Activated CD4-positive, alpha-beta memory T cell treated with anti-CD3 and anti-CD28 coated beads for 36 hours (primary cell): ENCODE measurements at regions not wholly inside any gene's neighbourhood (a gene's known extent, or its start where the extent isn't known, plus 50 kb on each side); places are given as distances from the start of the nearest gene placed in this dataset.

Experiments
- CTCF ChIA-PET: fragments of 350-600 bp; sonication (Branson Sonifier 250); formaldehyde crosslinking; loops from one replicate; lab custom pipeline; 2021; ENCODE audit warnings: antibody characterized with exemption, inconsistent platforms; lab: Charles Lee
- POLR2A ChIA-PET: fragments of 350-600 bp; sonication (Branson Sonifier 250); formaldehyde crosslinking; loops from one replicate; lab custom pipeline; 2021; ENCODE audit warnings: antibody characterized with exemption; lab: Charles Lee
- DNase-seq: peaks from one replicate; pipeline ENCODE4 v3.0.0-alpha.2; 2020
- H3K27ac Mint-ChIP-seq: one replicate; pipeline ENCODE4 v1.8.0; 2021; ENCODE audit warnings: mixed read lengths
- H3K27me3 Mint-ChIP-seq: one replicate; pipeline ENCODE4 v1.8.0; 2021; ENCODE audit warnings: mixed read lengths
- H3K36me3 Mint-ChIP-seq: one replicate; pipeline ENCODE4 v1.8.0; 2021; ENCODE audit warnings: mixed read lengths
- H3K4me1 Mint-ChIP-seq: one replicate; pipeline ENCODE4 v1.8.0; 2021; ENCODE audit warnings: low read depth, mixed read lengths
- H3K4me3 Mint-ChIP-seq: one replicate; pipeline ENCODE4 v1.8.0; 2021; ENCODE audit warnings: mild to moderate bottlenecking, mixed read lengths
- H3K9me3 Mint-ChIP-seq: one replicate; pipeline ENCODE4 v1.8.0; 2021; ENCODE audit warnings: mixed read lengths
- intact Hi-C: fragments of 100-400 bp; cut with micrococcal nuclease; formaldehyde crosslinking; loops from one replicate; pipeline ENCODE4 v1.15.1; 2023

- intact Hi-C loops = no loop called here
- CTCF ChIA-PET = no interaction called here
- DNase-seq = no peak
- Mint-ChIP-seq H3K36me3 (no peaks in the 10 kb centered on the region), H3K27me3 (no peaks in the 10 kb centered on the region), H3K4me3 (no peak overlapping the region), H3K9me3 (peaks cover 27% of the 10 kb centered on the region), H3K4me1 (no peaks in the 10 kb centered on the region), H3K27ac (no peak overlapping the region)
- POLR2A ChIA-PET = no interaction called here
Observed at GRCh38 chr4:58935332-58935731, 1825.1 kb upstream of the IGFBP7 start.

DNA sequence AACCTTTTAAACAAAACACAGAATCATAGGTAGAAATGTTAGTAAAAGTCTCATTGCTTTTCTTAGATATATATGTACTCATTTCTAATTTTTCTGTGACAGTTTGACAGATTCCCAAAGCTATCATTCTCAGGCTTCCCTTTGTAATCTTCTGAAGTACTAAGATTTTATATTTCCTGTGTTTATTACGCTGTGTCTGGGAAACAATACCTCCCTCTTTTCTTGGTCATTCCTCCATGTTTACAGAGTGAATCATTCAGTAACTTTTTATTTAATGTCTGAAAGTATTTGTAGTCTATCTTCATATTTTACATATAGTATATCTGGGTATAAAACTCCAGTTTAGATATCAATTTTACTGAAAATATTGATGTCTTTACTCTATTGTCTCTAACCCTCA is 1826.3 kb upstream of the IGFBP7 start:
- Mint-ChIP-seq H3K4me3 (no peak overlapping the region), H3K27ac (no peak overlapping the region), H3K9me3 (peaks cover 22% of the 10 kb centered on the region), H3K36me3 (no peaks in the 10 kb centered on the region), H3K4me1 (no peaks in the 10 kb centered on the region), H3K27me3 (no peaks in the 10 kb centered on the region)
- ChIA-PET CTCF (no interaction called here), POLR2A (no interaction called here)
- no peak for DNase-seq
- intact Hi-C loops = no loop called here

GRCh38 chr4:58940167-58940566 is 1830.0 kb upstream of the IGFBP7 start:
- peaks cover 17% of the 10 kb centered on the region for H3K9me3 Mint-ChIP-seq

GRCh38 chr4:58941286-58941685 is 1831.1 kb upstream of the IGFBP7 start:
- H3K4me1 Mint-ChIP-seq = no peaks in the 10 kb centered on the region
- POLR2A ChIA-PET = no interaction called here
- intact Hi-C loops = no loop called here

More at GRCh38 chr4:58940167-58940566, 1830.0 kb upstream of the IGFBP7 start:
- POLR2A ChIA-PET = no interaction called here
- H3K36me3 Mint-ChIP-seq = no peaks in the 10 kb centered on the region
- H3K4me1 Mint-ChIP-seq = no peaks in the 10 kb centered on the region
- intact Hi-C loops = no loop called here
- DNase-seq = no peak
- CTCF ChIA-PET = no interaction called here
- no peak overlapping the region for H3K27ac Mint-ChIP-seq
- H3K27me3 Mint-ChIP-seq = no peaks in the 10 kb centered on the region
- H3K4me3 Mint-ChIP-seq = no peak overlapping the region

DNA sequence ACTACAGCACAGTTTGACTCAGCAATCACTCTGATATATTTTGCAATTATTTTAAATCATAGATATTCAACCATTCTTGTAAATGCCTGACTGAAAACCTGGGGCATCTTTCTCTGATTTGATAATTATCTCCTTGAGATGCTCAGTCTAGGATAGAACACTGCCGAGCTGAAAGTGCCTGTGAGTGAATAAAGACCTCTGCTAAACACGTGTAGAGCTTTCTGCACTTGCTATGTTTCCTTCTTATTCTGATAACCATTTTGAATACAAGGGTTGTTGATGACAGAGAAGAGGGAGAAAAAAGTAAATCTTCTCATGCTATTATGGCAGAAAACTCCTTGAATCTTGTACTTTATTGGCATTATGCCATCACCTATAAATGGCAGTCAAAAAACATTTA is 1843.4 kb upstream of the IGFBP7 start:
- no peak overlapping the region for H3K27ac Mint-ChIP-seq
- no peak overlapping the region for H3K4me3 Mint-ChIP-seq
- H3K9me3 Mint-ChIP-seq = peaks cover 13% of the 10 kb centered on the region
- CTCF ChIA-PET = no interaction called here
- no peak for DNase-seq
- intact Hi-C loops = no loop called here
- H3K36me3 Mint-ChIP-seq = no peaks in the 10 kb centered on the region
- no peaks in the 10 kb centered on the region for H3K4me1 Mint-ChIP-seq
- POLR2A ChIA-PET = no interaction called here
- no peaks in the 10 kb centered on the region for H3K27me3 Mint-ChIP-seq

More at GRCh38 chr4:58941286-58941685, 1831.1 kb upstream of the IGFBP7 start:
- CTCF ChIA-PET = interaction anchor here (0.6 kb wide), 1 partner anchor 669 kb away, joined by 3 read pairs; no protein-coding TSS in a partner anchor
- no peaks in the 10 kb centered on the region for H3K36me3 Mint-ChIP-seq
- H3K27ac Mint-ChIP-seq = no peak overlapping the region
- H3K27me3 Mint-ChIP-seq = no peaks in the 10 kb centered on the region
- DNase-seq = no peak
- peaks cover 18% of the 10 kb centered on the region for H3K9me3 Mint-ChIP-seq
- H3K4me3 Mint-ChIP-seq = no peak overlapping the region

DNA sequence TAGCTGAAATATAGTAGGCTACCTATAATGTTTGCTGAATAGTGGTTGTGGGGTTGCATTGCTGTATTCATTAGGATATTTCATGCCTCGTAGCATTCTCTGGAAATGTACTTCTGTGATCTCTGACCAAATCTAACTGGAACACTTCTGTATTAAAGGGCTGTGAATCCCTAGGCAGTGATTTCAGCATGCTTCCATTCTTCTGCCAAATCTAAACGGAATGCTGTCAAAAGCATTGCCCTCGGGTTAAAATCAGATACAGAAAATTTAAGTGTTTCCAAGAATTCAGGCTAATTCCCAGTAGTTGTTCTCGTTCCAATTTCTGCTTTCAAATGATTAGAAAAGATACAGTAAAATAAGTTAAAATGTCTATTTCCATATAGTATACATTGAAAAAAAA is 1847.5 kb upstream of the IGFBP7 start:
- Mint-ChIP-seq H3K27ac (no peak overlapping the region), H3K9me3 (peaks cover 19% of the 10 kb centered on the region), H3K4me1 (no peaks in the 10 kb centered on the region), H3K27me3 (no peaks in the 10 kb centered on the region), H3K4me3 (no peak overlapping the region), H3K36me3 (no peaks in the 10 kb centered on the region)
- intact Hi-C loops = no loop called here
- POLR2A ChIA-PET = no interaction called here
- DNase-seq = no peak
- CTCF ChIA-PET = no interaction called here

- ChIA-PET POLR2A (no interaction called here), CTCF (no interaction called here)
- H3K36me3 Mint-ChIP-seq = no peaks in the 10 kb centered on the region
- no peaks in the 10 kb centered on the region for H3K27me3 Mint-ChIP-seq
- no peak overlapping the region for H3K27ac Mint-ChIP-seq
- peaks cover 19% of the 10 kb centered on the region for H3K9me3 Mint-ChIP-seq
- H3K4me1 Mint-ChIP-seq = no peaks in the 10 kb centered on the region
- no peak for DNase-seq
- intact Hi-C loops = no loop called here
- no peak overlapping the region for H3K4me3 Mint-ChIP-seq
Observed at GRCh38 chr4:58961283-58961682, 1851.1 kb upstream of the IGFBP7 start.

DNA sequence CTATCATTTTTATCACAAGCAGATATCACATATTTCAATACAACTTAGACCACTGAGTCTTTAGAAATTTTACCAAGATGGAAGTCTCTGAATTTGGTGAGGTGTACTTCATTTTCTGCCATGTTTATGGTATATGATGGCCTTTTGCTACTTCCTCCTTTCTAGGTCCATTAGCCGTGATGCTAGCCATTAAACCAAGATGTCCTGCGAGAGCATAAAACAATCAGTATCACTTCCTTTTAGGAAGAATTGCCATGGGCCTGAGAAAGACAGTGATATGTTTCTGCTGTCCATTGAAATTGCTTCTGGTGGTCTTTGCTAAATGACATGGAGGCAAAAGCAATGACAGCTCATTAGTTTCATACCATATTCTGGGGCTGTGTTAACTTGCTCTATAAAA is 1851.7 kb upstream of the IGFBP7 start:
- Mint-ChIP-seq H3K4me3 (no peak overlapping the region), H3K27me3 (no peaks in the 10 kb centered on the region), H3K27ac (no peak overlapping the region), H3K9me3 (peaks cover 19% of the 10 kb centered on the region), H3K36me3 (no peaks in the 10 kb centered on the region), H3K4me1 (no peaks in the 10 kb centered on the region)
- intact Hi-C loops = no loop called here
- ChIA-PET CTCF (no interaction called here), POLR2A (no interaction called here)
- no peak for DNase-seq

DNA sequence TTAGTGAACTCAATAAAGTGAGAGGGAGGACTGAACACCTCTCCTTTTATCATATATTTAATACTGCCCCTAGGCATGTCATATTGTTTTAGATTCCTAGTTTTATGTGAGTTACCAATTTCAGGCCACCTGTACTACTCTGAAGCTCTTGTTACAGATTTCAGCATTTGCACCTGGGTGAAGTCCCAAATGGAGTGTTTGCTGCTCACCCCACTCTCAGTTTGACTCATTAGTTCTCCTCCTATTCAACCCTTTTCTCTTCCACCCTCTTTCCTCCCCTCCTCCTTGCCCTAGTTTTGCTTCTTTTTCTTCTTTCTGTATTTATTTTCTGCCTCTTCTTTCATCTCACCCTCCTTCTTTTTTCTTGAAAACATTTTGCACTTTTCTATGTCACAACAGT is 1852.2 kb upstream of the IGFBP7 start:
- H3K36me3 Mint-ChIP-seq = no peaks in the 10 kb centered on the region
- DNase-seq = no peak
- H3K4me1 Mint-ChIP-seq = no peaks in the 10 kb centered on the region
- no peaks in the 10 kb centered on the region for H3K27me3 Mint-ChIP-seq
- peaks cover 17% of the 10 kb centered on the region for H3K9me3 Mint-ChIP-seq
- CTCF ChIA-PET = no interaction called here
- POLR2A ChIA-PET = no interaction called here
- intact Hi-C loops = no loop called here
- H3K4me3 Mint-ChIP-seq = no peak overlapping the region
- no peak overlapping the region for H3K27ac Mint-ChIP-seq

GRCh38 chr4:58981828-58982227 is 1871.6 kb upstream of the IGFBP7 start:
- peaks cover 14% of the 10 kb centered on the region for H3K9me3 Mint-ChIP-seq
- DNase-seq = no peak
- no peak overlapping the region for H3K4me3 Mint-ChIP-seq
- H3K36me3 Mint-ChIP-seq = no peaks in the 10 kb centered on the region
- no peaks in the 10 kb centered on the region for H3K27me3 Mint-ChIP-seq
- intact Hi-C loops = no loop called here
- ChIA-PET POLR2A (no interaction called here), CTCF (no interaction called here)
- H3K4me1 Mint-ChIP-seq = no peaks in the 10 kb centered on the region
- no peak overlapping the region for H3K27ac Mint-ChIP-seq

DNA sequence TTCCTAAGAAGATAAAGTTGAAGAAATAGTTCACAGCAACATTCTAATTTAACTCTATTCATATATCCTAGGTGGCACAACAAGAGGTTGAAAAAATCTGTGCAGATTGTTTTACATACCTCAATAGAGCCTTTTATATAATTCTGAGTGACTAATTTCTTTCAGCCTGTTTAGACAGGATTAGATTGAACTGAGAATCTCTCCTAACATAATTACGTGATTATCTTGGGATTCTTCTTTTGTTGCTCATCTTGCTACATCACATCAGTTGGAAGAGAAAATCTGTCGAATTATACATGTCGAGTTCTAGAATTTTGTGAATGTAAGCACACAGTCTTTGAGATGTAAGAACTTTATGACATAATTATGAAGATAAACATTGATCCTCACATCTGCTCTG is 1873.7 kb upstream of the IGFBP7 start:
- CTCF ChIA-PET = no interaction called here
- no peak for DNase-seq
- no peak overlapping the region for H3K27ac Mint-ChIP-seq

GRCh38 chr4:59002148-59002547 is 1892.0 kb upstream of the IGFBP7 start:
- no peak for DNase-seq
- no peaks in the 10 kb centered on the region for H3K27me3 Mint-ChIP-seq
- peaks cover 28% of the 10 kb centered on the region for H3K9me3 Mint-ChIP-seq
- H3K4me3 Mint-ChIP-seq = no peak overlapping the region
- no peak overlapping the region for H3K27ac Mint-ChIP-seq
- CTCF ChIA-PET = no interaction called here
- H3K36me3 Mint-ChIP-seq = no peaks in the 10 kb centered on the region
- no peaks in the 10 kb centered on the region for H3K4me1 Mint-ChIP-seq
- intact Hi-C loops = no loop called here
- POLR2A ChIA-PET = no interaction called here

More for the DNA sequence above, 1873.7 kb upstream of the IGFBP7 start:
- POLR2A ChIA-PET = no interaction called here
- Mint-ChIP-seq H3K27me3 (no peaks in the 10 kb centered on the region), H3K4me3 (no peak overlapping the region), H3K36me3 (no peaks in the 10 kb centered on the region), H3K4me1 (no peaks in the 10 kb centered on the region), H3K9me3 (peaks cover 22% of the 10 kb centered on the region)
- intact Hi-C loops = no loop called here

GRCh38 chr4:59024257-59024656 is 1914.1 kb upstream of the IGFBP7 start:
- POLR2A ChIA-PET = no interaction called here
- Mint-ChIP-seq H3K4me1 (no peaks in the 10 kb centered on the region), H3K27ac (no peak overlapping the region), H3K4me3 (no peak overlapping the region), H3K36me3 (no peaks in the 10 kb centered on the region), H3K9me3 (peaks cover 17% of the 10 kb centered on the region), H3K27me3 (no peaks in the 10 kb centered on the region)
- intact Hi-C loops = no loop called here
- CTCF ChIA-PET = no interaction called here
- no peak for DNase-seq
